Astrocyte (in vitro differentiated cells and primary cell): ENCODE measurements at regions not wholly inside any gene's neighbourhood (a gene's known extent, or its start where the extent isn't known, plus 50 kb on each side); places are given as distances from the start of the nearest gene placed in this dataset.

Experiments
- CTCF ChIP-seq: IDR thresholded peaks from 2 replicates; pipeline ENCODE4 v1.5.1; 2011; ENCODE audit warnings: low read depth, mild to moderate bottlenecking, inconsistent platforms, low read length, moderate library complexity; ENCODE audit not compliant: insufficient read depth
- EZH2 ChIP-seq: IDR thresholded peaks from 2 replicates; pipeline ENCODE4 v1.6.1; 2012; ENCODE audit warnings: mild to moderate bottlenecking, low read length, inconsistent platforms; ENCODE audit not compliant: insufficient read depth

- TF ChIP-seq CTCF (peak; percentile 47), EZH2 (no peak)
Observed at GRCh38 chr7:92988051-92988450, 129.7 kb downstream of the SAMD9 start.
